GM12878 (cell line): ENCODE measurements at regions not wholly inside any gene's neighbourhood (a gene's known extent, or its start where the extent isn't known, plus 50 kb on each side); places are given as distances from the start of the nearest gene placed in this dataset.

Experiments used
- ATAC-seq: fragments of 200-7000 bp; cut with Tn5 transposase; 3 replicates; pipeline ENCODE4 v1.9.1; 2020; ENCODE audit warnings: mild to moderate bottlenecking, moderate library complexity
- BruUV-seq: library from RNA; stranded (reverse); fragments of 400-500 nt; replicated peaks from 2 replicates; lab custom pipeline; 2021; lab: Mats Ljungman, UMichigan
- CTCF ChIA-PET: fragments of 300-600 bp; sonication (Branson Sonifier 250); formaldehyde crosslinking; extraction: SDS; loops from one replicate; lab custom pipeline; 2021; ENCODE audit warnings: inconsistent platforms; lab: Yijun Ruan, JAX
- POLR2A ChIA-PET: fragments of 350-600 bp; formaldehyde crosslinking; extraction: SDS; loops from one replicate; lab custom pipeline; 2021; ENCODE audit warnings: inconsistent platforms; lab: Charles Lee
- RAD21 ChIA-PET: fragments of 300-600 bp; sonication (Branson Sonifier 250); formaldehyde crosslinking; loops from one replicate; lab custom pipeline; 2023; ENCODE audit warnings: antibody characterized with exemption; ENCODE audit not compliant: unreplicated experiment; lab: Charles Lee
- SMC1A ChIA-PET: fragments of 300-600 bp; sonication (Branson Sonifier 250); formaldehyde crosslinking; loops from one replicate; lab custom pipeline; 2023; ENCODE audit not compliant: unreplicated experiment, uncharacterized antibody; lab: Charles Lee
- DNase-seq: peaks from one replicate; pipeline ENCODE4 v3.0.0-alpha.2; 2011; ENCODE audit warnings: low read depth, low spot score
- FAIRE-seq: peaks from 3 replicates; lab custom pipeline; 2011; peaks lifted over from hg19 to GRCh38; lab: Jason Lieb, UNC
- H2AFZ ChIP-seq: 2 replicates; pipeline ENCODE4 v1.6.0; 2011; ENCODE audit warnings: low read depth, low read length, control low read depth; ENCODE audit not compliant: control insufficient read depth
- H3K27ac ChIP-seq: 2 replicates; pipeline ENCODE4 v1.5.1; 2011; ENCODE audit warnings: control low read depth; ENCODE audit not compliant: control insufficient read depth, insufficient read depth
- H3K27me3 ChIP-seq, 2 experiments: replicated peaks in 1 of 2; 2 replicates each; pipeline versions ENCODE4 v1.6.0 to v1.6.1; 2011; ENCODE audit warnings: low read length in 1 of 2; ENCODE audit not compliant: control insufficient read depth in 2 of 2, insufficient read depth in 2 of 2
- H3K36me3 ChIP-seq, 2 experiments: 2 replicates each; pipeline ENCODE4 v1.5.1; 2011; ENCODE audit warnings: low read length in 1 of 2; ENCODE audit not compliant: control insufficient read depth in 2 of 2, insufficient read depth in 2 of 2
- H3K4me1 ChIP-seq: 2 replicates; pipeline ENCODE4 v1.6.1; 2011; ENCODE audit warnings: mild to moderate bottlenecking, low read length, moderate library complexity, mixed read lengths; ENCODE audit not compliant: control insufficient read depth, insufficient read depth
- H3K4me2 ChIP-seq: 2 replicates; pipeline ENCODE4 v1.6.0; 2011; ENCODE audit warnings: control low read depth; ENCODE audit not compliant: control insufficient read depth, insufficient read depth
- H3K4me3 ChIP-seq: fragments of 200-600 bp; sonication (generic); 2 replicates; pipeline ENCODE4 v1.5.1; 2016
- H3K79me2 ChIP-seq: 2 replicates; pipeline ENCODE4 v1.6.0; 2011; ENCODE audit warnings: low read length; ENCODE audit not compliant: control insufficient read depth, insufficient read depth
- H3K9ac ChIP-seq: 2 replicates; pipeline ENCODE4 v1.8.0; 2011; ENCODE audit warnings: low read length, control low read depth, mixed read lengths; ENCODE audit not compliant: control insufficient read depth, insufficient read depth
- H3K9me3 ChIP-seq: replicated peaks from 3 replicates; pipeline ENCODE4 v1.5.1; 2011; ENCODE audit warnings: mild to moderate bottlenecking, low read length; ENCODE audit not compliant: control insufficient read depth, insufficient read depth
- H4K20me1 ChIP-seq: 2 replicates; pipeline ENCODE4 v1.6.0; 2011; ENCODE audit not compliant: control insufficient read depth, insufficient read depth
- CEBPZ ChIP-seq: fragments of 150-350 bp; IDR thresholded peaks from 2 replicates; pipeline ENCODE4 v1.6.1; 2016; ENCODE audit warnings: low read depth, low read length
- EP300 ChIP-seq, 2 experiments: fragments of 150-350 bp in 1 of 2; IDR thresholded peaks; 2 replicates each; pipeline ENCODE4 v1.6.1; 2011 to 2012; ENCODE audit warnings: low read depth in 2 of 2, low read length in 2 of 2, borderline replicate concordance in 1 of 2, improper control_type of control experiment in 1 of 2, inconsistent platforms in 1 of 2; ENCODE audit not compliant: control insufficient read depth in 1 of 2
- ETV6 ChIP-seq, 2 experiments: fragments of 450-650 bp in 1 of 2; IDR thresholded peaks in 1 of 2; conservative IDR thresholded peaks in 1 of 2; 2 replicates each; pipeline ENCODE4 v1.6.1; 2014; ENCODE audit warnings: antibody characterized with exemption in 1 of 2, borderline replicate concordance in 1 of 2, low read depth in 1 of 2, mild to moderate bottlenecking in 1 of 2, moderate library complexity in 1 of 2
- NKRF ChIP-seq: fragments of 450-650 bp; conservative IDR thresholded peaks from 2 replicates; pipeline ENCODE4 v1.6.1; 2017; ENCODE audit warnings: mild to moderate bottlenecking, moderate library complexity
- NR2F1 ChIP-seq: fragments of 450-650 bp; conservative IDR thresholded peaks from 2 replicates; pipeline ENCODE4 v1.6.1; 2017; ENCODE audit warnings: mild to moderate bottlenecking
- POLR2AphosphoS2 ChIP-seq: IDR thresholded peaks from 2 replicates; pipeline ENCODE4 v1.6.1; 2011; ENCODE audit warnings: low read depth, mild to moderate bottlenecking, low read length, improper control_type of control experiment, moderate library complexity
- POLR2AphosphoS5 ChIP-seq: IDR thresholded peaks from 2 replicates; pipeline ENCODE4 v1.6.1; 2011; ENCODE audit warnings: mild to moderate bottlenecking, low read length, inconsistent platforms
- SIX5 ChIP-seq: IDR thresholded peaks from 2 replicates; pipeline ENCODE4 v1.6.1; 2011; ENCODE audit warnings: mild to moderate bottlenecking, low read depth, low read length, moderate library complexity; ENCODE audit not compliant: severe bottlenecking
- STAT3 ChIP-seq: IDR thresholded peaks from 2 replicates; pipeline ENCODE4 v1.6.1; 2011; ENCODE audit warnings: low read depth, low read length, improper control_type of control experiment
- TARDBP ChIP-seq: IDR thresholded peaks from 2 replicates; pipeline ENCODE4 v1.6.1; 2016; ENCODE audit warnings: borderline replicate concordance
- TCF12 ChIP-seq: IDR thresholded peaks from 2 replicates; pipeline ENCODE4 v1.6.1; 2011; ENCODE audit warnings: low read depth, mild to moderate bottlenecking, low read length
- ZNF274 ChIP-seq: IDR thresholded peaks from one replicate; pipeline ENCODE4 v1.8.0; 2011; ENCODE audit not compliant: insufficient read length, insufficient read depth
- WGBS: methylation state at CpG from one replicate; pipeline ENCODE4 v1.1.6; 2016; ENCODE audit warnings: low lambda C conversion rate; ENCODE audit not compliant: insufficient replicate concordance, insufficient coverage; ENCODE audit errors: missing lambda C conversion rate; 5-methylcytosine and 5-hydroxymethylcytosine counted together
- in situ Hi-C: fragments of 300-500 bp; cut with MboI; formaldehyde crosslinking; loops from 9 replicates; pipeline ENCODE4 v1.14.3; 2018; ENCODE audit warnings: mixed read lengths
- intact Hi-C: fragments of 100-400 bp; cut with micrococcal nuclease; formaldehyde crosslinking; loops from one replicate; pipeline ENCODE4 v1.14.2; 2022; ENCODE audit not compliant: unreplicated experiment

- CTCF ChIA-PET: no interaction called here
- no peaks in the 10 kb centered on the region for H3K79me2 ChIP-seq
- H2AFZ ChIP-seq: no peak overlapping the region
- DNase-seq: no peak
- no peaks in the 10 kb centered on the region for H3K9me3 ChIP-seq
- intact Hi-C loops: no loop called here
- no peak for TF ChIP-seq ETV6 (conservative IDR thresholded peaks at IDR 0.05 in 1 of 2, IDR thresholded peaks at IDR 0.05 in 1 of 2; ENCODE audit: borderline replicate concordance in 1 of 2, low read depth in 1 of 2)
- no peak for TF ChIP-seq TARDBP
- TF ChIP-seq ZNF274: no peak
- TF ChIP-seq EP300 (IDR thresholded peaks at IDR 0.05; ENCODE audit: borderline replicate concordance in 1 of 2, control insufficient read depth in 1 of 2, low read depth in 2 of 2, low read length in 2 of 2): no peak
- TF ChIP-seq STAT3: no peak
- no peak for TF ChIP-seq POLR2AphosphoS5
- no peak for TF ChIP-seq NR2F1
- TF ChIP-seq SIX5: no peak
- TF ChIP-seq NKRF: no peak
- TF ChIP-seq CEBPZ: no peak
- no peak for TF ChIP-seq POLR2AphosphoS2
- no peak for TF ChIP-seq TCF12
- TF ChIP-seq, all 136 proteins: peak for 0
- POLR2A ChIA-PET: no interaction called here
- no peak for ATAC-seq
- RAD21 ChIA-PET: no interaction called here
- no peaks in the 10 kb centered on the region for H3K36me3 ChIP-seq
- in situ Hi-C loops: no loop called here
- no peak overlapping the region for H3K4me2 ChIP-seq
- 65% methylated on average over 9 of the region's 9 CpGs for WGBS
- BruUV-seq: no TSS peak
- no peaks in the 10 kb centered on the region for H4K20me1 ChIP-seq
- no peaks in the 10 kb centered on the region for H3K4me1 ChIP-seq
- H3K27ac ChIP-seq: no peak overlapping the region
- H3K4me3 ChIP-seq: no peak overlapping the region
- H3K9ac ChIP-seq: no peak overlapping the region
- no peaks in the 10 kb centered on the region for H3K27me3 ChIP-seq
- no peak for FAIRE-seq
- SMC1A ChIA-PET: no interaction called here
Observed at GRCh38 chr13:71015021-71015420, 852.0 kb downstream of the DACH1 start.
